Adrenal gland (tissue), 5 donors: ENCODE measurements at regions not wholly inside any gene's neighbourhood (a gene's known extent, or its start where the extent isn't known, plus 50 kb on each side); places are given as distances from the start of the nearest gene placed in this dataset.

ENCODE experiments used
- CTCF ChIP-seq, 6 experiments: fragments of 450-650 bp in 4 of 6; fragments of 200-600 bp in 2 of 6; sonication (generic) in 1 of 6; IDR thresholded peaks; 1 replicate in 5 of 6; 2 replicates in 1 of 6; pipeline versions ENCODE4 v1.5.1 to v1.8.0; 2016 to 2021; ENCODE audit warnings: antibody characterized with exemption in 6 of 6, mild to moderate bottlenecking in 2 of 6, moderate library complexity in 1 of 6
- POLR2A ChIP-seq, 2 donors: fragments of 450-650 bp; IDR thresholded peaks; one replicate each; pipeline ENCODE4 v1.6.1; 2017; ENCODE audit warnings: antibody characterized with exemption in 2 of 2, mild to moderate bottlenecking in 2 of 2, moderate library complexity in 1 of 2
- donor health status: DM: no; HTN: no; CAD: no.

DNA sequence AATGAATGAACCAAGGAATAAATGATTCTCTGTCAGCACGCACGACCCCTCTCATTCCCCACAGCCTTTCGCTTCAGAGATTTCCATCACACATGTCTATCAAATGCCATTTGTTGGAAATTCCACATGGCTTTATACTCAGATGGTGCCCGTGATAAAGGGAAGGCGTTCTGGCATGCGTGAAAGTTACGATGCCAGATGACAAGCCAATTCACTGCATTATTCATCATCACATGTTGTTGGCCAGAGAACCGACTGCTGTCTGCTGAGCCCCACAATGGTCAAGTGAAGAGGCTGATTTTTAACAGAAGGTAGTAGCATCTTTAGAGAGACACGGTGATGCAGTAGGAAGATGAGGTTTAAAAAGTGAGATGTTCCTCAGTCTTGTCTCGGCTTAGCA lies 74.1 kb upstream of the FRMD4B start:
- TF ChIP-seq CTCF (IDR thresholded peaks at IDR 0.05), result no peak
- TF ChIP-seq POLR2A (IDR thresholded peaks at IDR 0.05), result no peak
